ENCODE measurements at regions not wholly inside any gene's neighbourhood (a gene's known extent, or its start where the extent isn't known, plus 50 kb on each side); places are given as distances from the start of the nearest gene placed in this dataset.

GRCh38 chr11:62054484-62055121 lies 69.2 kb upstream of the INCENP start:
- in situ Hi-C loops (cut with MboI) (no loop called here), intact Hi-C loops (cut with micrococcal nuclease; ENCODE audit: unreplicated experiment) (loop anchor here (1.0 to 5.0 kb wide), 3 partner anchors 87 to 157 kb away; partner anchors contain the start of gene FTH1)
- POLR2A ChIA-PET = interaction anchor here (0.6 kb wide), 1 partner anchor 91 kb away, joined by 3 read pairs; no protein-coding TSS in a partner anchor
- Histone ChIP-seq H3K4me3 (no peak overlapping the region), H3K27ac (ENCODE audit: control insufficient read depth, insufficient read depth) (no peak overlapping the region), H3K9me3 (replicated peaks; ENCODE audit: control insufficient read depth, insufficient read depth, low read length) (no peaks in the 10 kb centered on the region), H3K27me3 (replicated peaks in 1 of 2; ENCODE audit: control insufficient read depth in 2 of 2, insufficient read depth in 2 of 2, low read length in 1 of 2) (no peaks in the 10 kb centered on the region), H3K36me3 (ENCODE audit: control insufficient read depth in 2 of 2, insufficient read depth in 2 of 2, low read length in 1 of 2) (no peaks in the 10 kb centered on the region), H3K4me2 (ENCODE audit: control insufficient read depth, insufficient read depth) (no peak overlapping the region), H3K9ac (ENCODE audit: control insufficient read depth, insufficient read depth, low read length) (no peak overlapping the region), H3K4me1 (ENCODE audit: control insufficient read depth, insufficient read depth, low read length) (no peaks in the 10 kb centered on the region), H4K20me1 (ENCODE audit: control insufficient read depth, insufficient read depth) (no peaks in the 10 kb centered on the region), H2AFZ (ENCODE audit: control insufficient read depth, low read depth, low read length) (no peak overlapping the region), H3K79me2 (ENCODE audit: control insufficient read depth, insufficient read depth, low read length) (no peaks in the 10 kb centered on the region)
- FAIRE-seq = no peak
- SMC1A ChIA-PET (ENCODE audit: uncharacterized antibody, unreplicated experiment) = interaction anchor here (0.9 to 2.1 kb wide), 3 partner anchors 27 to 156 kb away, joined by 3 to 7 read pairs (median 3); no protein-coding TSS in a partner anchor
- CTCF ChIA-PET = interaction anchor here (0.8 to 2.8 kb wide), 5 partner anchors 27 to 257 kb away, joined by 3 to 20 read pairs (median 4); no protein-coding TSS in a partner anchor
- no TSS peak for BruUV-seq (replicated peaks)
- no peak for DNase-seq (ENCODE audit: low read depth, low spot score)
- ATAC-seq = peak; percentile 51; the same call in 1 of the 3 replicates
- 49% methylated on average over 8 of the region's 8 CpGs for WGBS (ENCODE audit: insufficient coverage, insufficient replicate concordance, low lambda C conversion rate, missing lambda C conversion rate)
- RAD21 ChIA-PET (ENCODE audit: unreplicated experiment) = interaction anchor here (0.7 to 1.4 kb wide), 2 partner anchors 27 to 159 kb away, joined by 4 to 6 read pairs; no protein-coding TSS in a partner anchor
- TF ChIP-seq RAD21 (IDR thresholded peaks at IDR 0.05; ENCODE audit: insufficient read depth, low read depth, low read length) (peak; percentile 56), BCL11A (IDR thresholded peaks at IDR 0.05; ENCODE audit: low read depth, low read length) (no peak), CTCF (IDR thresholded peaks at IDR 0.05 in 2 of 3, conservative IDR thresholded peaks at IDR 0.05 in 1 of 3; ENCODE audit: control insufficient read depth in 2 of 3, extremely low read depth in 1 of 3, insufficient read depth in 1 of 3, low read depth in 3 of 3, low read length in 3 of 3) (peak; percentile 48 to 69 (median 49); a peak in 5 of 6 replicates), SMC3 (IDR thresholded peaks at IDR 0.05; ENCODE audit: borderline replicate concordance, low read length) (peak; percentile 56; the same call in 1 of the 2 replicates), RCOR1 (conservative IDR thresholded peaks at IDR 0.05; ENCODE audit: low read depth, low read length) (no peak), IKZF1 (conservative IDR thresholded peaks at IDR 0.05) (no peak), FOS (IDR thresholded peaks at IDR 0.05; ENCODE audit: borderline replicate concordance, extremely low read depth, insufficient read length) (no peak)
